K562 (cell line): ENCODE measurements at regions not wholly inside any gene's neighbourhood (a gene's known extent, or its start where the extent isn't known, plus 50 kb on each side); places are given as distances from the start of the nearest gene placed in this dataset.

Experiments used
- CTCF ChIP-seq, 3 experiments: IDR thresholded peaks in 2 of 3; conservative IDR thresholded peaks in 1 of 3; 2 replicates each; pipeline ENCODE4 v1.5.1; 2011 to 2012; ENCODE audit warnings: low read length in 3 of 3, mild to moderate bottlenecking in 3 of 3, control low read depth in 2 of 3, improper control_type of control experiment in 1 of 3, inconsistent platforms in 1 of 3, low read depth in 1 of 3, mixed read lengths in 1 of 3, moderate library complexity in 1 of 3; ENCODE audit not compliant: insufficient read depth in 2 of 3
- JUNB ChIP-seq: fragments of 450-650 bp; formaldehyde crosslinking; conservative IDR thresholded peaks from 2 replicates; pipeline ENCODE4 v1.4.0; 2020; ENCODE audit warnings: mild to moderate bottlenecking
- POLR2AphosphoS5 ChIP-seq: IDR thresholded peaks from 2 replicates; pipeline ENCODE4 v1.6.1; 2011; ENCODE audit warnings: mild to moderate bottlenecking, low read depth, low read length, moderate library complexity; ENCODE audit not compliant: control insufficient read depth, insufficient read depth
- RFX5 ChIP-seq: IDR thresholded peaks from 2 replicates; pipeline ENCODE4 v1.6.1; 2011; ENCODE audit warnings: low read depth, mild to moderate bottlenecking, improper control_type of control experiment, low read length
- ZNF174 ChIP-seq: fragments of 250-450 bp; sonication (Bioruptor Pico); IDR thresholded peaks from 2 replicates; pipeline ENCODE4 v1.4.0; 2020; ENCODE audit warnings: mild to moderate bottlenecking
- ZNF274 ChIP-seq: IDR thresholded peaks from 2 replicates; pipeline ENCODE4 v1.6.1; 2011; ENCODE audit warnings: low read depth, mild to moderate bottlenecking, low read length, moderate library complexity, borderline replicate concordance

DNA sequence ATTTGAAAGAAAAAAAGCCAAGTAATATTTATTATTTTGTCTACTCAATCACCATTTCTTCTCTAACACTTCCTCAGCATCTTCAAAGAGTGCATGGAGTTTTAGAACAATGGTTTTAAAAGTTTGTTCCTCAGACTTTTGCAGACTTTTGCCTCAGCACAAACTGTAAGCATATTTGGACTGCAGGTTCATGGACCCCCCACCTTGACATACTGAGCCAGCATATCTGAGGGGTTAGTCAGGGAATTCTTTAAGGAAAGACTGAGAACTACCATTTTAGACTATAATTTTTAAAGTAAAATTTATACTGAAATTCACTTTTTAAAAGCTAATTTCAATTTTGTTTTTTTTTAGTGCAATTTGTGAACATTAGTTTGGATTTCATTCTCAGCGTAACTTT lies 1676.8 kb upstream of the PCDH20 start:
- TF ChIP-seq ZNF274 (no peak), POLR2AphosphoS5 (no peak), RFX5 (no peak), CTCF (IDR thresholded peaks at IDR 0.05 in 2 of 3, conservative IDR thresholded peaks at IDR 0.05 in 1 of 3; ENCODE audit: insufficient read depth in 2 of 3, low read depth in 1 of 3, low read length in 3 of 3) (no peak), ZNF174 (CRISPR knock-in tag) (no peak), JUNB (no peak)
